Naive thymus-derived CD8-positive, alpha-beta T cell (primary cell): ENCODE measurements at regions not wholly inside any gene's neighbourhood (a gene's known extent, or its start where the extent isn't known, plus 50 kb on each side); places are given as distances from the start of the nearest gene placed in this dataset.
"Not testable (repeated sequence)": the region's sequence is repeated elsewhere in the genome, so short reads cannot be mapped to it uniquely, and the experiment has no call there.

Source experiments
- ATAC-seq, 2 donors: fragments of 150-1000 bp; cut with Tn5 transposase in 1 of 2; sonication (Bioruptor Pico), chemical (Tn5 transposase) in 1 of 2; 1 replicate in 1 of 2; 2 replicates in 1 of 2; pipeline ENCODE4 v1.10.0; 2021; ENCODE audit warnings: mild to moderate bottlenecking in 2 of 2, moderate library complexity in 2 of 2
- POLR2A ChIA-PET: fragments of 350-600 bp; sonication (Branson Sonifier 250); formaldehyde crosslinking; loops from one replicate; lab custom pipeline; 2021; ENCODE audit warnings: antibody characterized with exemption; lab: Charles Lee
- DNase-seq, 10 donors: peaks; one replicate each; pipeline versions ENCODE4 v3.0.0 to v3.0.0-alpha.2; 2020 to 2022
- H3K27ac Mint-ChIP-seq, 10 donors: one replicate each; pipeline ENCODE4 v1.8.0; 2020 to 2022; ENCODE audit warnings: mild to moderate bottlenecking in 10 of 10, mixed read lengths in 10 of 10, moderate library complexity in 4 of 10, inconsistent platforms in 1 of 10
- H3K27me3 Mint-ChIP-seq, 5 donors: one replicate each; pipeline ENCODE4 v1.8.0; 2021 to 2022; ENCODE audit warnings: mixed read lengths in 5 of 5
- H3K36me3 Mint-ChIP-seq, 3 donors: one replicate each; pipeline ENCODE4 v1.8.0; 2020 to 2022; ENCODE audit warnings: mixed read lengths in 3 of 3, mild to moderate bottlenecking in 2 of 3, inconsistent platforms in 1 of 3
- H3K4me1 Mint-ChIP-seq, 4 donors: one replicate each; pipeline ENCODE4 v1.8.0; 2021 to 2022; ENCODE audit warnings: mixed read lengths in 4 of 4
- H3K4me3 Mint-ChIP-seq, 10 donors: one replicate each; pipeline ENCODE4 v1.8.0; 2020 to 2022; ENCODE audit warnings: mild to moderate bottlenecking in 10 of 10, mixed read lengths in 10 of 10, moderate library complexity in 6 of 10, inconsistent platforms in 1 of 10
- H3K9me3 Mint-ChIP-seq, 9 donors: one replicate each; pipeline ENCODE4 v1.8.0; 2020 to 2022; ENCODE audit warnings: mixed read lengths in 9 of 9, mild to moderate bottlenecking in 3 of 9, inconsistent platforms in 1 of 9, moderate library complexity in 1 of 9

DNA sequence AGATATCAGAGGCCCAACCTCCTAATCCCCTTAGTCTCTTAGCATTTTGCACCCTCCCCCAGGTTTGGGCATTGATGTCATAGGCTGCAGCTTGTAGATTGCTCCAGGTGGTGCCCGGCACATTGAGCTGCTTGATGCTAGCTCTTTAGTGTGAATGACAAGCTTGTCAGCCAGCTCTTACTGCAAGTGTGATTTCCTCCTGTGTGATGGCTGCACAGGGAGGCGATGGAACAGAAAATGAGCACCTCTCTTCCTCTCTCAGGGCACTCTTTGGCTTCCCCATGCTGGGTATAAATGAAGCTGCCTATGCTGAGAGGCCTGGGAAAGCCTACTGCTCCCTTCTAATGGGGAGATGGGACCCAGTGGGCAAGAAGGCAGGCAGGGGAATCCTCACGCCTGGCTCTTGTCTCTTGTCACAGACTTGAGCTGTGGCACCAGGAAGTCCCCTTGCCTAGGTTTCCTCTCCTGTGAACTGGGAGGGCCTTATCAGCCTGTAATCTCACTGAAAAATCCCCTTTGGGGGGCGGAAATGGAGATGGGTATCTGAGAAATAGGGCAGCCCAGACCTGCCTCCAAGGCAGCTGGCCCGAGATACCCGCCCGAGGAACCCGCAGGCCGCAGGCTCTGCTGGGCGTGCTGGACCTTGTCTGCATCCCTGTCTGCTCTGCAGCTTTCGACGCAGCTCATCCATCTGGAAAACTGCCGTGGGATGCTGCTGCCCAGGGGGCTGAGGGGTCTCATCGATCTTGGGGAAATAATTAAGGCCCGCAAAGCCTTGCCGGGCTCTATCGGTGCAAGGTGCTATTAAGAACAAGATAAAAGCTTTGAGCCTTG is 163.5 kb upstream of the CXCR4 start:
- H3K4me3 Mint-ChIP-seq = peak overlapping the region; percentile 48 to 75 (median 60)
- POLR2A ChIA-PET = interaction anchor here (0.8 to 2.6 kb wide), 9 partner anchors 41 to 164 kb away, joined by 3 to 11 read pairs (median 6); no protein-coding TSS in a partner anchor
- H3K27me3 Mint-ChIP-seq = no peaks in the 10 kb centered on the region
- no peaks in the 10 kb centered on the region for H3K36me3 Mint-ChIP-seq
- peak overlapping the region; percentile 86 to 98 (median 95) for H3K27ac Mint-ChIP-seq
- ATAC-seq = peak; percentile 87 to 88
- H3K9me3 Mint-ChIP-seq = peaks cover 0 to 2% (median 0%) of the 10 kb centered on the region in 9 donors
- DNase-seq = peak; percentile 28 to 76 (median 64)
- H3K4me1 Mint-ChIP-seq = peaks cover 28 to 74% (median 56%) of the 10 kb centered on the region in 4 donors

GRCh38 chr2:136266346-136266745 is 148.4 kb upstream of the CXCR4 start:
- H3K4me1 Mint-ChIP-seq, POLR2A ChIA-PET, H3K4me3 Mint-ChIP-seq, H3K27me3 Mint-ChIP-seq, DNase-seq, ATAC-seq: not testable (repeated sequence)
- Mint-ChIP-seq H3K27ac (peak overlapping the region in 1 of 10 donors; percentile 71), H3K36me3 (peaks cover 0 to 13% (median 9%) of the 10 kb centered on the region in 3 donors), H3K9me3 (peaks cover 0 to 31% (median 15%) of the 10 kb centered on the region in 9 donors)

DNA sequence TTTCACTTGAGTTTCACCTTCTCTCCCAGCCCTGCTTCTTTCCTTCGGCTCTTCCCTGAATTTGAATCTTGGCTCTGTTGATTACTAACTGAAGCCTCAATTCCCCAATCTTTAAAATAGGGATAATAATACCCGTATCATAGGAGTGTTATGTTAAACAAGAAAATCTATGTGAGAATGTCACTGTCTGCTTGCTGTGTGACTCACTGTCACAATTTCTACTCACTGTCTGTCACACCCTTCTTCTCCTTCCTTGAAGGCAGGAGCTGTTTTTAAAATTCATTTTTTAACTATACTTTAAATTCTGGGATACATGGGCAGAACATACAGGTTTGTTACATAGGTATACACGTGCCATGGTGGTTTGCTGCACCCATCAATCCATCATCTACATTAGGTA is 141.6 kb upstream of the CXCR4 start:
- peaks cover 0 to 4% (median 3%) of the 10 kb centered on the region in 3 donors for H3K36me3 Mint-ChIP-seq
- peaks cover 5 to 47% (median 11%) of the 10 kb centered on the region in 4 donors for H3K4me1 Mint-ChIP-seq
- POLR2A ChIA-PET = interaction anchor here (0.5 kb wide), 1 partner anchor 82 kb away, joined by 5 read pairs; no protein-coding TSS in a partner anchor
- ATAC-seq (no peak), DNase-seq (no peak)
- H3K9me3 Mint-ChIP-seq = peaks cover 0 to 17% (median 6%) of the 10 kb centered on the region in 9 donors
- no peaks in the 10 kb centered on the region for H3K27me3 Mint-ChIP-seq
- peak overlapping the region in 5 of 10 donors; percentile 2 to 85 (median 14) for H3K27ac Mint-ChIP-seq
- no peak overlapping the region for H3K4me3 Mint-ChIP-seq

- Mint-ChIP-seq H3K27ac (peak overlapping the region in 4 of 10 donors; percentile 6 to 60 (median 36)), H3K4me3 (no peak overlapping the region), H3K9me3 (peaks cover 0 to 2% (median 0%) of the 10 kb centered on the region in 9 donors), H3K27me3 (no peaks in the 10 kb centered on the region), H3K4me1 (peaks cover 5 to 64% (median 15%) of the 10 kb centered on the region in 4 donors), H3K36me3 (no peaks in the 10 kb centered on the region)
- ATAC-seq (no peak), DNase-seq (no peak)
- POLR2A ChIA-PET = interaction anchor here (0.8 to 0.9 kb wide), 2 partner anchors 21 to 124 kb away, joined by 3 read pairs; no protein-coding TSS in a partner anchor
These were observed 139.9 kb upstream of the CXCR4 start for GRCh38 chr2:136257893-136258292.

DNA sequence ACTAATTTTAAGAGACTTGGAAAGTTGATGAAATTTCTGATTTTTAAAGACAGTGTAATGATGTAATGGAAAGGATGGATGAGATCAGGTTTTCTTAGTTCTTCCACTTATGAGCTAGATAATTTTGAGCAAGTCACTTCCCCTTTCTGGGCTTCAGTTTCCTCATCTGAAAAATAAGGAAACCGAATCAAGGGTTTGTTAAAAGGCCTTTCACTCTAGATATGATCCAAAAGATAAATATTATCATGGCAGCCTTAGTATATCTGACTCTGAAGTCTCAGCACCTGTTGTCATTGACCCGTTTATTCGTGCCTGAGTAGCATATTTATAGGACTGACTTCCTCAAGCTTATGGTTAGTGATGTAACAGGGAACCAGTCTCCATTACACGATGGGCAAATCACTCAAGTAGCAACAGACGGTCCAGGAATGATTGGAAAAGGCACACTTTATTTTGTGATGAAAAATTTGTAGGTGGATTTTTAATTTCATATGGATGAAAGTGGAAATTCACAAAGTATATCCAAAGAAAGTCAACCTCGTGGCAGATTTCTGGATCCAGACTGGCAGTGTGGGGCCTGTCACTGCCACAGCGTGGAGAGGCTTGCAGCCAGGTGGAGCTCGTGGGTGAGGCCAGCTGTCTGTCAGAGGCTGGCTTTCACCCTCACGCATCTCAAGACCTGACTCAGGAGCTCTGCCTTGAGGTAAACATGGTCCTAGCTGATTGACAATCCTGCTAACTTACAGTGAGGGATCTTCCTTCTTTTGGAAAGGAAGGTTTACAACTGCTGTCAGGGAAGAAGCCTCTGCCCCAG is 137.9 kb upstream of the CXCR4 start:
- Mint-ChIP-seq H3K4me3 (peak overlapping the region in 1 of 10 donors; percentile 24), H3K36me3 (no peaks in the 10 kb centered on the region), H3K27me3 (no peaks in the 10 kb centered on the region), H3K9me3 (peaks cover 0 to 3% (median 0%) of the 10 kb centered on the region in 9 donors), H3K27ac (peak overlapping the region in 9 of 10 donors; percentile 21 to 81 (median 69)), H3K4me1 (peaks cover 9 to 76% (median 26%) of the 10 kb centered on the region in 4 donors)
- POLR2A ChIA-PET = interaction anchor here (0.6 to 2.1 kb wide), 5 partner anchors 10 to 133 kb away, joined by 3 to 9 read pairs (median 3); no protein-coding TSS in a partner anchor
- DNase-seq (peak in 1 of 10 donors; percentile 41), ATAC-seq (peak; percentile 72)

DNA sequence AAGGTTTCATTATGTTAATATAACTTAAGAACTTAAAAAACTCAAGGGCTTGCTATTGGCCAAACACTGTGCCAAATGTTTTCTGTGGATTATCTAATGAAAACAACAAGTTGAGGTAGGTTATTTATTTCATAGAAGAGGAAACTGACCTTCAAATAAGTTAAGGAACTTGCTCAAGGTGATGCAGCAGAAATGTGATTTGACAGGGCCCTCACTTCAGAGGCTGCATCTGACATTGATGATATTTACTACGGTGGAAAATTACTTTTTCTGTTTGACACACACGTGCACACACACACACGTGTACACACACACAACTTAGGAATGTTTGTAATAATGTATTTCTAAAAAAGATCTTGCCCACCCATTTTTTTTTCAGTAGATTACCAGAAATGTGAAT is 137.2 kb upstream of the CXCR4 start:
- Mint-ChIP-seq H3K9me3 (peaks cover 0 to 3% (median 0%) of the 10 kb centered on the region in 9 donors), H3K4me1 (peaks cover 10 to 77% (median 30%) of the 10 kb centered on the region in 4 donors), H3K36me3 (no peaks in the 10 kb centered on the region), H3K27me3 (no peaks in the 10 kb centered on the region), H3K4me3 (peak overlapping the region in 1 of 10 donors; percentile 24), H3K27ac (peak overlapping the region in 7 of 10 donors; percentile 43 to 82 (median 56))
- POLR2A ChIA-PET = interaction anchor here (0.6 to 2.1 kb wide), 5 partner anchors 9 to 133 kb away, joined by 3 to 9 read pairs (median 3); no protein-coding TSS in a partner anchor
- DNase-seq = no peak
- ATAC-seq = no peak

DNA sequence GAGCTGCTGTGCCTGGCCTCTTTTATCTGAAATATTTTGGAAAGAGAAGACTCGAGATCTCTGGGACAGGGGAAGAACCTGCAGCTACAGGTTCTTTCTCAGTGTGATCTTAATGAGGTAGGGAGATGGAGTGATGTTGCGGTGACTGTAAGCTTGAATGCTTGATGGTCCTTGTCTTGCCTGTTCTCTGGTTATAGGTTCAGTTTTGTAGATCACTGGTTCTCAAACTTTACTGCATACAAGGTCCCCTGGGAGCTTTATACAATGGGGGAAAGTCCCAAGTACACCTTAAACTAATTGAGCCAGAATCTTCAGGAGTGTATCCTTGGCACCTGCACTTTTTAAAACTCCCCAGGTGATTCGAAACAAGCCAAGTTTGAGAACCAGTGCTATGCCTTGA is 136.7 kb upstream of the CXCR4 start:
- DNase-seq = no peak
- peak overlapping the region in 8 of 10 donors; percentile 10 to 82 (median 50) for H3K27ac Mint-ChIP-seq
- POLR2A ChIA-PET = interaction anchor here (0.6 to 2.1 kb wide), 8 partner anchors 9 to 138 kb away, joined by 3 to 9 read pairs (median 4); no protein-coding TSS in a partner anchor
- no peaks in the 10 kb centered on the region for H3K36me3 Mint-ChIP-seq
- peak in 1 of 2 donors; percentile 26 for ATAC-seq
- peaks cover 0 to 3% (median 0%) of the 10 kb centered on the region in 9 donors for H3K9me3 Mint-ChIP-seq
- peak overlapping the region in 1 of 10 donors; percentile 2 for H3K4me3 Mint-ChIP-seq
- H3K4me1 Mint-ChIP-seq = peaks cover 10 to 74% (median 30%) of the 10 kb centered on the region in 4 donors
- no peaks in the 10 kb centered on the region for H3K27me3 Mint-ChIP-seq

DNA sequence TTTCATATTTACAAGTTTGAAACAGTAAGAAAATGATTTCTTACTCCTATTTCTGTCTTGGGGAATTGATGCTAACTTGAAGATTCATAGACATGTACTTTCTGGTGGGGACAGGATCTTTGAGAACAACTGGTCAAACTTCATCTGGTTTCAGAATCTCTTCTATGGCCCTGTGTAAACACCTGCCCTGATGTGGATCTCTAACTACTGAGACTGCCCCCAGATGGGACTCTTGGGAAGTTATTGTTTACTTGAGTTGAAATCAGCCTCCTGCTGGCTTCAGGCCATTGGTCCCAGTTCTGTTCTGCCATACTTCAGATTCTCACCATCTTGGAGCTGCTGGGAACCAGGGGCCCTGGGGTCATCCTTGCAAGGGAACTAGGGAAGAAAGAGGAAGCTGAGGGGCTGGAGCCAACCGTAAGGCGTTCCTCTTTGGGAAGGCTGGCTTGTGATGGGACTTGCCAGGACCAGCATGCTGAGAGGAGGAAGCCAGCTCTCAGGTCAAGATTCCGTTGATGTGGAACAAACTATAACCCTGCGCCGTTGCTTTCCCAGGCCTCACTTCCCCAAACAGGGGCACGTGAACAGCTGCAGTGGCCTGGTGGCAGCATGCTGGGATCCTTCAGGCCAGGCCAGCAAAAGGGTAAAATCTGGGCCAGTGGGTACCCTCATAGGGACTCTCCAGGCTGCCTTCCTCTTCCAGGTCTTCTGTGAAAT is 135.5 kb upstream of the CXCR4 start:
- no peaks in the 10 kb centered on the region for H3K27me3 Mint-ChIP-seq
- no peak overlapping the region for H3K4me3 Mint-ChIP-seq
- H3K4me1 Mint-ChIP-seq = peaks cover 8 to 70% (median 34%) of the 10 kb centered on the region in 4 donors
- peak overlapping the region in 7 of 10 donors; percentile 0 to 76 (median 37) for H3K27ac Mint-ChIP-seq
- H3K9me3 Mint-ChIP-seq = peaks cover 0 to 3% (median 0%) of the 10 kb centered on the region in 9 donors
- POLR2A ChIA-PET = interaction anchor here (1.1 to 1.7 kb wide), 4 partner anchors 74 to 137 kb away, joined by 3 to 5 read pairs (median 4); no protein-coding TSS in a partner anchor
- ATAC-seq = no peak
- H3K36me3 Mint-ChIP-seq = no peaks in the 10 kb centered on the region
- no peak for DNase-seq

GRCh38 chr2:136251885-136252585 is 134.1 kb upstream of the CXCR4 start:
- POLR2A ChIA-PET = no interaction called here
- Mint-ChIP-seq H3K27me3 (no peaks in the 10 kb centered on the region), H3K9me3 (peaks cover 0 to 3% (median 0%) of the 10 kb centered on the region in 9 donors), H3K4me3 (no peak overlapping the region), H3K27ac (peak overlapping the region in 4 of 10 donors; percentile 24 to 80 (median 45)), H3K36me3 (no peaks in the 10 kb centered on the region), H3K4me1 (peaks cover 6 to 70% (median 34%) of the 10 kb centered on the region in 4 donors)
- ATAC-seq = no peak
- no peak for DNase-seq

GRCh38 chr2:136251197-136251884 is 133.4 kb upstream of the CXCR4 start:
- H3K27ac Mint-ChIP-seq = peak overlapping the region in 3 of 10 donors; percentile 13 to 65 (median 24)

More at GRCh38 chr2:136251197-136251884, 133.4 kb upstream of the CXCR4 start:
- DNase-seq (no peak), ATAC-seq (no peak)
- peaks cover 6 to 64% (median 31%) of the 10 kb centered on the region in 4 donors for H3K4me1 Mint-ChIP-seq
- no peak overlapping the region for H3K4me3 Mint-ChIP-seq
- H3K9me3 Mint-ChIP-seq = peaks cover 0 to 3% (median 0%) of the 10 kb centered on the region in 9 donors
- no peaks in the 10 kb centered on the region for H3K27me3 Mint-ChIP-seq
- POLR2A ChIA-PET = no interaction called here
- no peaks in the 10 kb centered on the region for H3K36me3 Mint-ChIP-seq
